Transverse colon (tissue), 4 donors: ENCODE measurements at regions not wholly inside any gene's neighbourhood (a gene's known extent, or its start where the extent isn't known, plus 50 kb on each side); places are given as distances from the start of the nearest gene placed in this dataset.

Experiments
- DNase-seq: peaks from one replicate; pipeline ENCODE4 v3.0.0-alpha.2; 2019
- H3K27ac ChIP-seq, 4 donors: fragments of 200-600 bp; sonication (generic); 2 replicates each; pipeline ENCODE4 v1.5.1; 2016 to 2018; ENCODE audit warnings: inconsistent platforms in 4 of 4
- H3K27me3 ChIP-seq: fragments of 200-600 bp; sonication (generic); 2 replicates; pipeline ENCODE4 v1.5.1; 2017; ENCODE audit warnings: inconsistent platforms
- H3K36me3 ChIP-seq, 4 donors: fragments of 200-600 bp; sonication (generic); 2 replicates each; pipeline ENCODE4 v1.5.1; 2017 to 2019; ENCODE audit warnings: inconsistent platforms in 4 of 4
- H3K4me1 ChIP-seq, 4 donors: fragments of 200-600 bp; sonication (generic); 2 replicates each; pipeline ENCODE4 v1.5.1; 2017 to 2020; ENCODE audit warnings: inconsistent platforms in 4 of 4
- H3K4me3 ChIP-seq, 4 donors: fragments of 200-600 bp; sonication (generic); 1 replicate in 1 of 4; 2 replicates in 3 of 4; pipeline versions ENCODE4 v1.5.1 to v1.6.1; 2017 to 2019; ENCODE audit warnings: inconsistent platforms in 4 of 4
- H3K9me3 ChIP-seq, 2 donors: fragments of 200-600 bp; sonication (generic); 2 replicates each; pipeline ENCODE4 v1.5.1; 2017 to 2019; ENCODE audit warnings: inconsistent platforms in 2 of 2
- EP300 ChIP-seq: sonication (generic); formaldehyde crosslinking; IDR thresholded peaks from one replicate; pipeline ENCODE4 v1.6.1; 2017; ENCODE audit warnings: antibody characterized with exemption, low read depth
- POLR2A ChIP-seq: fragments of 450-650 bp; IDR thresholded peaks from one replicate; pipeline ENCODE4 v1.6.1; 2016; ENCODE audit warnings: antibody characterized with exemption, mild to moderate bottlenecking, moderate library complexity
- POLR2AphosphoS5 ChIP-seq, 3 donors: sonication (generic); formaldehyde crosslinking; IDR thresholded peaks; one replicate each; pipeline ENCODE4 v1.6.1; 2016; ENCODE audit warnings: antibody characterized with exemption in 3 of 3
- WGBS, 2 donors: methylation state at CpG; one replicate each; pipeline ENCODE4 v1.1.5; 2018; ENCODE audit warnings: low coverage in 1 of 2; 5-methylcytosine and 5-hydroxymethylcytosine counted together
- in situ Hi-C, 4 donors: fragments of 200-750 bp; cut with MboI; loops; one replicate each; pipeline versions ENCODE4 v1.15.0 to v1.15.1; 2017; ENCODE audit warnings: low sequenced_read_pairs in 3 of 4, low pct_ligation_motif_present in 1 of 4, low pct_unique_long_range_greater_than_20kb in 1 of 4
- intact Hi-C: fragments of 100-400 bp; cut with DNase I; formaldehyde crosslinking; loops from one replicate; pipeline ENCODE4 v1.15.1; 2023; ENCODE audit warnings: low total_unique reads
- TF ChIP-seq, protein P1 (sequence below), 5 experiments: fragments of 200-600 bp in 3 of 5; fragments of 450-650 bp in 2 of 5; sonication (generic) in 3 of 5; IDR thresholded peaks; 1 replicate in 2 of 5; 2 replicates in 3 of 5; pipeline ENCODE4 v1.5.1; 2016 to 2017; ENCODE audit warnings: antibody characterized with exemption in 5 of 5, inconsistent platforms in 3 of 5, mild to moderate bottlenecking in 2 of 5, moderate library complexity in 1 of 5

DNA sequence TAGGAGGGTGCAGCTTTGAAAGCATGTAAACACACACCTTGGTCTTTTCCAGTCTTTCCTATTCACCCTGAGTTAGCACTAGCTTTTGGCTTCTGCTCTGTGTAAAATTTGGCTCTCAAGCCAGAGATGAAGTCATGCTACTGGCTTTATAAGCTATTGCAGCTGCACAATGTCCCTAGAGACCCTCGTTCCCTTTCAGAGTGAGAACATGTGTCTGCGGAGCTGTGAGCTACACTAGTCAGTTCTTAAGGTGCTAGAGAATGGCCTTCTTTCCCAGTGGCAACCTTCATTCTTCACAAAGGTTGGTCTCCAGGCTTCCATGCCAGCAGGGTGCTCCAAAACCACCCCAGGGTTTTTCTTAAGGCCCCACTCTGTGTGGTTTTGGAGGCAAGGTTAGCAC is 199.1 kb downstream of the SPATA18 start:
- intact Hi-C loops (no loop called here), in situ Hi-C loops (no loop called here)
- no peaks in the 10 kb centered on the region for H3K27me3 ChIP-seq
- H3K27ac ChIP-seq = no peak overlapping the region
- no peak overlapping the region for H3K4me3 ChIP-seq
- H3K36me3 ChIP-seq = no peaks in the 10 kb centered on the region
- 47 to 56% methylated on average over 2 of the region's 2 CpGs for WGBS, 2 donors
- TF ChIP-seq, protein P1, sequence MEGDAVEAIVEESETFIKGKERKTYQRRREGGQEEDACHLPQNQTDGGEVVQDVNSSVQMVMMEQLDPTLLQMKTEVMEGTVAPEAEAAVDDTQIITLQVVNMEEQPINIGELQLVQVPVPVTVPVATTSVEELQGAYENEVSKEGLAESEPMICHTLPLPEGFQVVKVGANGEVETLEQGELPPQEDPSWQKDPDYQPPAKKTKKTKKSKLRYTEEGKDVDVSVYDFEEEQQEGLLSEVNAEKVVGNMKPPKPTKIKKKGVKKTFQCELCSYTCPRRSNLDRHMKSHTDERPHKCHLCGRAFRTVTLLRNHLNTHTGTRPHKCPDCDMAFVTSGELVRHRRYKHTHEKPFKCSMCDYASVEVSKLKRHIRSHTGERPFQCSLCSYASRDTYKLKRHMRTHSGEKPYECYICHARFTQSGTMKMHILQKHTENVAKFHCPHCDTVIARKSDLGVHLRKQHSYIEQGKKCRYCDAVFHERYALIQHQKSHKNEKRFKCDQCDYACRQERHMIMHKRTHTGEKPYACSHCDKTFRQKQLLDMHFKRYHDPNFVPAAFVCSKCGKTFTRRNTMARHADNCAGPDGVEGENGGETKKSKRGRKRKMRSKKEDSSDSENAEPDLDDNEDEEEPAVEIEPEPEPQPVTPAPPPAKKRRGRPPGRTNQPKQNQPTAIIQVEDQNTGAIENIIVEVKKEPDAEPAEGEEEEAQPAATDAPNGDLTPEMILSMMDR (IDR thresholded peaks at IDR 0.05) = no peak
- peak in 1 of 3 donors; percentile 15 for TF ChIP-seq POLR2AphosphoS5 (IDR thresholded peaks at IDR 0.05)
- TF ChIP-seq POLR2A = no peak
- no peak for DNase-seq
- no peaks in the 10 kb centered on the region for H3K9me3 ChIP-seq
- no peaks in the 10 kb centered on the region for H3K4me1 ChIP-seq

DNA sequence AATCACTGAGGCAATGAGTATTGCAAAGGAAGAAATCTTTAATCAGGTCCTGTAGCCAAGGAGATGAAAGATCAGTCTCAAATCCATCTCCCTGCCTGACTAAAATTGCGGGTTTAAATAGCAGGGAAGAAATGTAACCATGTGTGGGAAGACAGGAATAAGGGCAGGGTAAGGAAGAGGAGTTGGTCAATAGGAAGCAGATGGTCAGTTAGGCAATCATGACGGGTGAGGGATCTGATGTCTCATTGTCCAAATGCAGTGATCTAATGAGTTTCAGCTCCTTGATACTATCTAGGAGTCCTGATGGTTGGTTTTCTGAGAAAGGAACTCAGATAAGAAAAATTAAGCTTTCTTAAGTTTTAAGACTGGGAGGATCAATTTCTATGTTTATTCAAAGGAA is 200.8 kb downstream of the SPATA18 start:
- intact Hi-C loops = no loop called here
- 54 to 83% methylated on average over 2 of the region's 2 CpGs for WGBS, 2 donors
- TF ChIP-seq POLR2A (no peak), EP300 (no peak), POLR2AphosphoS5 (IDR thresholded peaks at IDR 0.05) (no peak)
- TF ChIP-seq, protein P1 (IDR thresholded peaks at IDR 0.05) = no peak

DNA sequence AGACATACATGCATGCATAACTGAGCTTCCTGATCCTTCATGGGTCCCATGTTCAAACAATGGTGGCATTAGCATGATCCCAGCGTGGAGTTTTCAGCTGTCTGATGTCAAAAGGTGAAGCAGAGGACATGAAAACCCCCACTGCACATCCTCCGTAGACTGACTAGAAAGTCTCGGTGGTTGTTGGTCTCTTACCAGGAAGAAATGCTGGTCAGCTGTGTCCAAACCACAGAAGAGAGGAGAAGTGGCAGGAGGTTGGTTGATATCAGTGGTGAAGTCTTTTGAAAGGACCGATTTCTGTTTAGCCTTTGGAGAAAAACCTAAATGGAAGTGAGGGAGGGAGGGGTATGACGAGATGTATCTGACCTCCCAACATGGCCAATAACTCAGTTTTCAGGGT is 201.9 kb downstream of the SPATA18 start:
- in situ Hi-C loops = no loop called here
- Histone ChIP-seq H3K4me1 (no peaks in the 10 kb centered on the region), H3K36me3 (no peaks in the 10 kb centered on the region), H3K27me3 (no peaks in the 10 kb centered on the region), H3K4me3 (no peak overlapping the region), H3K27ac (no peak overlapping the region), H3K9me3 (no peaks in the 10 kb centered on the region)
- TF ChIP-seq POLR2AphosphoS5 (IDR thresholded peaks at IDR 0.05) = no peak
- intact Hi-C loops = no loop called here
- 62 to 64% methylated on average over 4 to 5 of the region's 5 CpGs for WGBS, 2 donors
- DNase-seq = no peak

More for the DNA sequence above, 200.8 kb downstream of the SPATA18 start:
- H3K27me3 ChIP-seq = no peaks in the 10 kb centered on the region
- H3K4me3 ChIP-seq = no peak overlapping the region
- H3K27ac ChIP-seq = no peak overlapping the region
- H3K4me1 ChIP-seq = no peaks in the 10 kb centered on the region
- in situ Hi-C loops = no loop called here
- DNase-seq = no peak
- H3K9me3 ChIP-seq = no peaks in the 10 kb centered on the region
- no peaks in the 10 kb centered on the region for H3K36me3 ChIP-seq

DNA sequence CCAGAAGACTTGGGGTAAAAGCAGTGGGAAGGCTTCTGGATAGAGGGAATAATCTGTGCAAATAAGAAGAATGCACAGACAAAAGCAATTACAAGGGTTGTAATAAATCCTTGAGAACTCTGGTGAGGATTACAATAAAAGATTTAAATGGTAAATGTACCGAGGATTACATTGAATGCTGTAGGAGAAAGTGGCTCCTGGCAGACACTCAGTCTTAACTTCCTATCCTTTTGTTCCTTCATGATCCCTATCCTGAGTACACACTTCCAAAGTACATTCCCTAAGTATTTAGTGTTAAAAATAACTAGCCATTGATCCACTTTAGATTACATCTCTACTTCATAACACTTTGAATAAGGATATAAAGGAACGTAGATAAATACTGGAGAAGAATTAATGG is 205.4 kb downstream of the SPATA18 start:
- 60 to 69% methylated on average over 2 of the region's 2 CpGs for WGBS, 2 donors
- Histone ChIP-seq H3K36me3 (no peaks in the 10 kb centered on the region), H3K27me3 (no peaks in the 10 kb centered on the region), H3K9me3 (no peaks in the 10 kb centered on the region), H3K4me1 (peaks cover 0 to 7% (median 0%) of the 10 kb centered on the region in 4 donors), H3K4me3 (no peak overlapping the region), H3K27ac (no peak overlapping the region)
- TF ChIP-seq POLR2A (no peak), EP300 (no peak), POLR2AphosphoS5 (IDR thresholded peaks at IDR 0.05) (no peak)
- TF ChIP-seq, protein P1 (IDR thresholded peaks at IDR 0.05) = no peak
- intact Hi-C loops = no loop called here
- in situ Hi-C loops = no loop called here
- DNase-seq = no peak

DNA sequence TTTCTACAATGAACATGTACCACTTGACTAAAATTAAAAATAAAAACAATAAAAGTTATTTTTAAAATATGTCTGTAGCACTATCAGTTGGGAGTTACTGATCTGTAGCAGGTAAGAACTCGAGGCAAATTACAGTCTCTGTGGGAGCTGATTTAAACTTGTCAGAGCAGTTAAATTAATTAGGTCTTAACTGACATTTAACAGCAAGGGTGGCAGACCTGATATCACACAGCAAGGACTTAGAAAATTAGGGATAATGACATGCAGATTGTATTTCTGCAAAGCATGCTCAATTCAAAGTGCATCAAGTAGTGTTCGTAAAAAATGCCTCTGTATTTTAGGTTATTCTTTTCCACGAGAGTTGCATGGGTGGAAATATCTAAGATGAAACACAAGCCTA is 208.9 kb downstream of the SPATA18 start:
- in situ Hi-C loops = no loop called here
- intact Hi-C loops = no loop called here

More for the DNA sequence above, 208.9 kb downstream of the SPATA18 start:
- no peak overlapping the region for H3K27ac ChIP-seq
- H3K36me3 ChIP-seq = no peaks in the 10 kb centered on the region
- DNase-seq = no peak
- H3K27me3 ChIP-seq = no peaks in the 10 kb centered on the region
- H3K4me3 ChIP-seq = no peak overlapping the region
- H3K4me1 ChIP-seq = peaks cover 0 to 7% (median 0%) of the 10 kb centered on the region in 4 donors
- TF ChIP-seq, protein P1 (IDR thresholded peaks at IDR 0.05) = no peak
- TF ChIP-seq POLR2AphosphoS5 (IDR thresholded peaks at IDR 0.05) = no peak
- no peak for TF ChIP-seq EP300
- TF ChIP-seq POLR2A = no peak
- WGBS, 2 donors = 68 to 69% methylated on average over 3 of the region's 3 CpGs
- H3K9me3 ChIP-seq = no peaks in the 10 kb centered on the region
